OCI-LY7 (cell line): ENCODE measurements at regions not wholly inside any gene's neighbourhood (a gene's known extent, or its start where the extent isn't known, plus 50 kb on each side); places are given as distances from the start of the nearest gene placed in this dataset.

Experiments used
- BruUV-seq: library from RNA; stranded (reverse); fragments of 400-500 nt; replicated peaks from 2 replicates; lab custom pipeline; 2021; lab: Mats Ljungman, UMichigan
- CTCF ChIA-PET: fragments of 300-600 bp; sonication (Branson Sonifier 250); formaldehyde crosslinking; loops from one replicate; lab custom pipeline; 2022; ENCODE audit warnings: antibody characterized with exemption; ENCODE audit not compliant: unreplicated experiment; lab: Charles Lee
- POLR2A ChIA-PET: fragments of 300-600 bp; sonication (Branson Sonifier 250); formaldehyde crosslinking; loops from one replicate; lab custom pipeline; 2022; ENCODE audit warnings: antibody characterized with exemption; lab: Charles Lee
- DNase-seq: peaks from one replicate; pipeline ENCODE4 v3.0.0-alpha.2; 2015; ENCODE audit warnings: low spot score
- H2AFZ ChIP-seq: fragments of 200-600 bp; sonication (generic), shearing (Covaris generic); 2 replicates; pipeline ENCODE4 v1.6.1; 2014; ENCODE audit warnings: mild to moderate bottlenecking, antibody characterized with exemption, low read length, moderate library complexity
- H3K27ac ChIP-seq: fragments of 200-600 bp; sonication (generic); 2 replicates; pipeline ENCODE4 v1.5.1; 2014; ENCODE audit warnings: mixed run types, low read depth, mild to moderate bottlenecking, moderate library complexity, low read length, inconsistent platforms; ENCODE audit not compliant: poor library complexity, severe bottlenecking
- H3K36me3 ChIP-seq: fragments of 200-600 bp; sonication (generic); 2 replicates; pipeline ENCODE4 v1.6.1; 2014; ENCODE audit warnings: mild to moderate bottlenecking, antibody characterized with exemption, low read length, moderate library complexity, mixed read lengths; ENCODE audit not compliant: insufficient read depth
- H3K4me1 ChIP-seq: fragments of 200-600 bp; sonication (generic); 2 replicates; pipeline ENCODE4 v1.5.1; 2014; ENCODE audit warnings: mild to moderate bottlenecking, low read length; ENCODE audit not compliant: insufficient read depth, poor library complexity, severe bottlenecking
- H3K4me2 ChIP-seq: fragments of 200-600 bp; sonication (generic); 2 replicates; pipeline ENCODE4 v1.6.1; 2014; ENCODE audit warnings: mild to moderate bottlenecking, low read length
- H3K4me3 ChIP-seq: fragments of 200-600 bp; sonication (generic); 2 replicates; pipeline ENCODE4 v1.5.1; 2014; ENCODE audit warnings: mild to moderate bottlenecking, low read depth, low read length; ENCODE audit not compliant: poor library complexity, severe bottlenecking
- H3K79me2 ChIP-seq: fragments of 200-600 bp; sonication (generic); 2 replicates; pipeline ENCODE4 v1.6.1; 2016; ENCODE audit warnings: low read depth, mild to moderate bottlenecking, low read length, moderate library complexity, mixed read lengths; ENCODE audit not compliant: insufficient read depth
- H3K9me2 ChIP-seq: fragments of 200-600 bp; sonication (generic); 2 replicates; pipeline ENCODE4 v1.6.1; 2016; ENCODE audit warnings: mild to moderate bottlenecking, low read length, mixed read lengths; ENCODE audit not compliant: insufficient read depth
- H3K9me3 ChIP-seq: fragments of 200-600 bp; sonication (generic); 2 replicates; pipeline ENCODE4 v1.6.1; 2014; ENCODE audit warnings: mild to moderate bottlenecking, mixed run types, low read length, mixed read lengths
- H4K20me1 ChIP-seq: fragments of 200-600 bp; sonication (generic); 2 replicates; pipeline ENCODE4 v1.6.1; 2014; ENCODE audit warnings: mild to moderate bottlenecking, antibody characterized with exemption, low read length, moderate library complexity, mixed read lengths; ENCODE audit not compliant: insufficient read depth
- EZH2phosphoT487 ChIP-seq: fragments of 200-600 bp; sonication (generic); IDR thresholded peaks from 2 replicates; pipeline ENCODE4 v1.6.1; 2018; ENCODE audit warnings: low read depth, borderline replicate concordance, mild to moderate bottlenecking, mixed run types, antibody characterized with exemption, low read length, moderate library complexity, mixed read lengths
- intact Hi-C: fragments of 100-400 bp; cut with micrococcal nuclease; formaldehyde crosslinking; loops from one replicate; pipeline ENCODE4 v1.10.0; 2022; ENCODE audit not compliant: unreplicated experiment
- TF ChIP-seq, protein P1 (sequence below): fragments of 200-600 bp; sonication (generic); conservative IDR thresholded peaks from 2 replicates; pipeline ENCODE4 v1.5.1; 2014; ENCODE audit warnings: mild to moderate bottlenecking, antibody characterized with exemption, low read length, moderate library complexity, mixed read lengths

DNA sequence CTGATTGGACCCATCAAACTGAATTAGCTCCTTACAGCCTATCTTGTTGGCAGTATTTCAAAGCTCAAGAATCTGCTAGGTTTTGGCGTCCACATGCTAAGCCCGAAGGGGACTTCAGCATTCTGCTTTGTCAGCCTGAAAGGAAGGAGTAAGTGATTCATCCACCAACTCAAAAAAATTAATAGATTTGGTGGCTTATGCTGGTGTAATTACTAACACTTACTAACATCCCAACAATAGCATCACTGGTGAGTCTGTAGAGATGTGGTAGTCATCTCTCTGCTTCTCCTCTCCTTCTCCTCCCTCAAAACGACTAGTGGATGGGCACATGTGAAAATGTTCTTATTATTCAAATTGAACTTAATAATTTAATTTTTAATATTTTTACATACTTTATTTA is 53.8 kb upstream of the EGR2 start:
- H3K9me2 ChIP-seq: no peaks in the 10 kb centered on the region
- H3K36me3 ChIP-seq: no peaks in the 10 kb centered on the region
- no peaks in the 10 kb centered on the region for H3K4me1 ChIP-seq
- ChIA-PET CTCF (no interaction called here), POLR2A (interaction anchor here (1.5 kb wide), 1 partner anchor 12 kb away, joined by 3 read pairs; no protein-coding TSS in a partner anchor)
- H3K9me3 ChIP-seq: no peaks in the 10 kb centered on the region
- intact Hi-C loops: no loop called here
- no peak for DNase-seq
- H3K4me3 ChIP-seq: no peak overlapping the region
- no TSS peak for BruUV-seq
- H4K20me1 ChIP-seq: no peaks in the 10 kb centered on the region
- TF ChIP-seq, protein P1, sequence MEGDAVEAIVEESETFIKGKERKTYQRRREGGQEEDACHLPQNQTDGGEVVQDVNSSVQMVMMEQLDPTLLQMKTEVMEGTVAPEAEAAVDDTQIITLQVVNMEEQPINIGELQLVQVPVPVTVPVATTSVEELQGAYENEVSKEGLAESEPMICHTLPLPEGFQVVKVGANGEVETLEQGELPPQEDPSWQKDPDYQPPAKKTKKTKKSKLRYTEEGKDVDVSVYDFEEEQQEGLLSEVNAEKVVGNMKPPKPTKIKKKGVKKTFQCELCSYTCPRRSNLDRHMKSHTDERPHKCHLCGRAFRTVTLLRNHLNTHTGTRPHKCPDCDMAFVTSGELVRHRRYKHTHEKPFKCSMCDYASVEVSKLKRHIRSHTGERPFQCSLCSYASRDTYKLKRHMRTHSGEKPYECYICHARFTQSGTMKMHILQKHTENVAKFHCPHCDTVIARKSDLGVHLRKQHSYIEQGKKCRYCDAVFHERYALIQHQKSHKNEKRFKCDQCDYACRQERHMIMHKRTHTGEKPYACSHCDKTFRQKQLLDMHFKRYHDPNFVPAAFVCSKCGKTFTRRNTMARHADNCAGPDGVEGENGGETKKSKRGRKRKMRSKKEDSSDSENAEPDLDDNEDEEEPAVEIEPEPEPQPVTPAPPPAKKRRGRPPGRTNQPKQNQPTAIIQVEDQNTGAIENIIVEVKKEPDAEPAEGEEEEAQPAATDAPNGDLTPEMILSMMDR: no peak
- no peak for TF ChIP-seq EZH2phosphoT487
- no peak overlapping the region for H3K27ac ChIP-seq
- H3K4me2 ChIP-seq: no peak overlapping the region
- no peak overlapping the region for H2AFZ ChIP-seq
- no peaks in the 10 kb centered on the region for H3K79me2 ChIP-seq

DNA sequence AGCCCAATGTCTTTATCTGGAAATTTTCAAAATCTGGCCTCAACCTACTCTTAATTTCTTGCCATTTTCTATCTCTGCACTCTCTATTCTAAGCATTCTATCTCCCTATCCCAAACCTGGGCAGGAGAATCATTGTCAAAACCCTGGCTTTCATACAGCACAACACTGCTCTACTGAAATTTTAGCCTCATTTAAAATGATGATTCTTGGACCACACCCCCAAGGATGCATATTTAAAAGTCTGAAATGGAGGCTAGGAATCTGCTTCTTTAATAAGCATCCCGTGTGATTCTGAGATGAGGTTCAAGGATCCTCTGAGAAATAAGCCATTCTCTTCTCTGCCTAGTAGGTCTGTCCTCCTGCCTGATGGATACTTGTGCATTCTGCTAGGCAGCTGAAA is 50.8 kb upstream of the EGR2 start:
- Histone ChIP-seq H3K27ac (no peak overlapping the region), H3K4me2 (no peak overlapping the region), H2AFZ (no peak overlapping the region), H3K9me2 (no peaks in the 10 kb centered on the region), H3K4me3 (no peak overlapping the region), H3K4me1 (no peaks in the 10 kb centered on the region), H4K20me1 (no peaks in the 10 kb centered on the region), H3K79me2 (no peaks in the 10 kb centered on the region), H3K36me3 (no peaks in the 10 kb centered on the region), H3K9me3 (no peaks in the 10 kb centered on the region)
- ChIA-PET CTCF (no interaction called here), POLR2A (no interaction called here)
- no peak for TF ChIP-seq EZH2phosphoT487
- TF ChIP-seq, protein P1: no peak
- intact Hi-C loops: no loop called here
- no peak for DNase-seq
- no TSS peak for BruUV-seq

DNA sequence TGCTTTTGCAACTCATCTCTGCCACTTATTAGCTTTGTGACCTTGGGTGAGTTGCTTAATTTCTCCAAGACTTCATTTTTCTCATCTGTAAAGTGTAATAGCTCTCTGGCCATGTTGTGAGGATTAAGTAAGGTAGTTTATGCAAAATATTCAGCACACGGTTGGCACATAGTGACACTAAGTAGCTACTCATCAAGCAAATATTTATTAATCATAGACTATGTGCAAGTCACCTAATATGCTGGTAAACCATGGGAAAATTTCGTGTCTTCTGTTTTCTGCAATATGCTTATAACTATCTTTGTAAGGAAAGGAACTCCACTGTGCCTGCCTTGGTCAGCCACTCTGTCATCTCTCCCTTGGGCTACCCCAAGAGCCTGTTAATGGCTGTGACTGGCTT is 50.3 kb upstream of the EGR2 start:
- Histone ChIP-seq H3K4me3 (no peak overlapping the region), H3K79me2 (no peaks in the 10 kb centered on the region), H3K27ac (no peak overlapping the region), H3K9me2 (no peaks in the 10 kb centered on the region), H3K36me3 (no peaks in the 10 kb centered on the region), H2AFZ (no peak overlapping the region), H3K4me1 (no peaks in the 10 kb centered on the region), H3K4me2 (no peak overlapping the region), H3K9me3 (no peaks in the 10 kb centered on the region), H4K20me1 (no peaks in the 10 kb centered on the region)
- no TSS peak for BruUV-seq
- ChIA-PET CTCF (no interaction called here), POLR2A (no interaction called here)
- TF ChIP-seq, protein P1: no peak
- no peak for TF ChIP-seq EZH2phosphoT487
- DNase-seq: no peak
- intact Hi-C loops: no loop called here
